HG03565 (cell line): ENCODE measurements at regions not wholly inside any gene's neighbourhood (a gene's known extent, or its start where the extent isn't known, plus 50 kb on each side); places are given as distances from the start of the nearest gene placed in this dataset.
"Not testable (repeated sequence)": the region's sequence is repeated elsewhere in the genome, so short reads cannot be mapped to it uniquely, and the experiment has no call there.

Source experiments
- ATAC-seq: cut with Tn5 transposase; IDR thresholded peaks from one replicate; pipeline ENCODE4 v1.9.1; 2021; ENCODE audit warnings: mild to moderate bottlenecking, moderate library complexity; ENCODE audit not compliant: unreplicated experiment

- ATAC-seq, result no peak
Measured at GRCh38 chr20:11689262-11689661, 228.4 kb upstream of the BTBD3 start.

- ATAC-seq, result no peak
Measured at GRCh38 chr20:11691766-11692165, 225.9 kb upstream of the BTBD3 start.

- ATAC-seq, result no peak
Measured at GRCh38 chr20:11692567-11692966, 225.1 kb upstream of the BTBD3 start.

- ATAC-seq, result no peak
Measured at GRCh38 chr20:11694467-11694866, 223.2 kb upstream of the BTBD3 start.

GRCh38 chr20:11697055-11697454, 220.6 kb upstream of the BTBD3 start:
- ATAC-seq, result no peak

GRCh38 chr20:11697646-11698045, 220.0 kb upstream of the BTBD3 start:
- no peak for ATAC-seq

- no peak for ATAC-seq
Measured at GRCh38 chr20:11698124-11698523, 219.6 kb upstream of the BTBD3 start.

- ATAC-seq, result no peak
Measured at GRCh38 chr20:11700831-11701230, 216.9 kb upstream of the BTBD3 start.

GRCh38 chr20:11702721-11703518, 214.8 kb upstream of the BTBD3 start:
- ATAC-seq, result no peak

- no peak for ATAC-seq
Measured at GRCh38 chr20:11705512-11705911, 212.2 kb upstream of the BTBD3 start.

- ATAC-seq, result not testable (repeated sequence)
Measured at GRCh38 chr20:11708223-11708622, 209.5 kb upstream of the BTBD3 start.

- ATAC-seq, result no peak
Measured at GRCh38 chr20:11711214-11711613, 206.5 kb upstream of the BTBD3 start.

- ATAC-seq, result no peak
Measured at GRCh38 chr20:11712639-11713160, 205.0 kb upstream of the BTBD3 start.

- no peak for ATAC-seq
Measured at GRCh38 chr20:11714886-11715285, 202.8 kb upstream of the BTBD3 start.

- no peak for ATAC-seq
Measured at GRCh38 chr20:11716239-11716944, 201.3 kb upstream of the BTBD3 start.

- no peak for ATAC-seq
Measured at GRCh38 chr20:11716945-11717248, 200.8 kb upstream of the BTBD3 start.

GRCh38 chr20:11717562-11717961, 200.1 kb upstream of the BTBD3 start:
- no peak for ATAC-seq

GRCh38 chr20:11718474-11719094, 199.1 kb upstream of the BTBD3 start:
- ATAC-seq, result no peak

- no peak for ATAC-seq
Measured at GRCh38 chr20:11719153-11719552, 198.5 kb upstream of the BTBD3 start.

GRCh38 chr20:11721411-11721810, 196.3 kb upstream of the BTBD3 start:
- no peak for ATAC-seq

- ATAC-seq, result no peak
Measured at GRCh38 chr20:11724097-11724496, 193.6 kb upstream of the BTBD3 start.

GRCh38 chr20:11726026-11726425, 191.7 kb upstream of the BTBD3 start:
- ATAC-seq, result no peak
